Transverse colon (tissue), 4 donors: ENCODE measurements at regions not wholly inside any gene's neighbourhood (a gene's known extent, or its start where the extent isn't known, plus 50 kb on each side); places are given as distances from the start of the nearest gene placed in this dataset.

Experiments used
- DNase-seq: peaks from one replicate; pipeline ENCODE4 v3.0.0-alpha.2; 2019
- H3K27ac ChIP-seq, 4 donors: fragments of 200-600 bp; sonication (generic); 2 replicates each; pipeline ENCODE4 v1.5.1; 2016 to 2018; ENCODE audit warnings: inconsistent platforms in 4 of 4
- H3K27me3 ChIP-seq: fragments of 200-600 bp; sonication (generic); 2 replicates; pipeline ENCODE4 v1.5.1; 2017; ENCODE audit warnings: inconsistent platforms
- H3K36me3 ChIP-seq, 4 donors: fragments of 200-600 bp; sonication (generic); 2 replicates each; pipeline ENCODE4 v1.5.1; 2017 to 2019; ENCODE audit warnings: inconsistent platforms in 4 of 4
- H3K4me1 ChIP-seq, 4 donors: fragments of 200-600 bp; sonication (generic); 2 replicates each; pipeline ENCODE4 v1.5.1; 2017 to 2020; ENCODE audit warnings: inconsistent platforms in 4 of 4
- H3K4me3 ChIP-seq, 4 donors: fragments of 200-600 bp; sonication (generic); 1 replicate in 1 of 4; 2 replicates in 3 of 4; pipeline versions ENCODE4 v1.5.1 to v1.6.1; 2017 to 2019; ENCODE audit warnings: inconsistent platforms in 4 of 4
- H3K9me3 ChIP-seq, 2 donors: fragments of 200-600 bp; sonication (generic); 2 replicates each; pipeline ENCODE4 v1.5.1; 2017 to 2019; ENCODE audit warnings: inconsistent platforms in 2 of 2
- EP300 ChIP-seq: sonication (generic); formaldehyde crosslinking; IDR thresholded peaks from one replicate; pipeline ENCODE4 v1.6.1; 2017; ENCODE audit warnings: antibody characterized with exemption, low read depth
- POLR2A ChIP-seq: fragments of 450-650 bp; IDR thresholded peaks from one replicate; pipeline ENCODE4 v1.6.1; 2016; ENCODE audit warnings: antibody characterized with exemption, mild to moderate bottlenecking, moderate library complexity
- POLR2AphosphoS5 ChIP-seq, 3 donors: sonication (generic); formaldehyde crosslinking; IDR thresholded peaks; one replicate each; pipeline ENCODE4 v1.6.1; 2016; ENCODE audit warnings: antibody characterized with exemption in 3 of 3
- WGBS, 2 donors: methylation state at CpG; one replicate each; pipeline ENCODE4 v1.1.5; 2018; ENCODE audit warnings: low coverage in 1 of 2; 5-methylcytosine and 5-hydroxymethylcytosine counted together
- in situ Hi-C, 4 donors: fragments of 200-750 bp; cut with MboI; loops; one replicate each; pipeline versions ENCODE4 v1.15.0 to v1.15.1; 2017; ENCODE audit warnings: low sequenced_read_pairs in 3 of 4, low pct_ligation_motif_present in 1 of 4, low pct_unique_long_range_greater_than_20kb in 1 of 4
- intact Hi-C: fragments of 100-400 bp; cut with DNase I; formaldehyde crosslinking; loops from one replicate; pipeline ENCODE4 v1.15.1; 2023; ENCODE audit warnings: low total_unique reads
- TF ChIP-seq, protein P1 (sequence below), 5 experiments: fragments of 200-600 bp in 3 of 5; fragments of 450-650 bp in 2 of 5; sonication (generic) in 3 of 5; IDR thresholded peaks; 1 replicate in 2 of 5; 2 replicates in 3 of 5; pipeline ENCODE4 v1.5.1; 2016 to 2017; ENCODE audit warnings: antibody characterized with exemption in 5 of 5, inconsistent platforms in 3 of 5, mild to moderate bottlenecking in 2 of 5, moderate library complexity in 1 of 5

DNA sequence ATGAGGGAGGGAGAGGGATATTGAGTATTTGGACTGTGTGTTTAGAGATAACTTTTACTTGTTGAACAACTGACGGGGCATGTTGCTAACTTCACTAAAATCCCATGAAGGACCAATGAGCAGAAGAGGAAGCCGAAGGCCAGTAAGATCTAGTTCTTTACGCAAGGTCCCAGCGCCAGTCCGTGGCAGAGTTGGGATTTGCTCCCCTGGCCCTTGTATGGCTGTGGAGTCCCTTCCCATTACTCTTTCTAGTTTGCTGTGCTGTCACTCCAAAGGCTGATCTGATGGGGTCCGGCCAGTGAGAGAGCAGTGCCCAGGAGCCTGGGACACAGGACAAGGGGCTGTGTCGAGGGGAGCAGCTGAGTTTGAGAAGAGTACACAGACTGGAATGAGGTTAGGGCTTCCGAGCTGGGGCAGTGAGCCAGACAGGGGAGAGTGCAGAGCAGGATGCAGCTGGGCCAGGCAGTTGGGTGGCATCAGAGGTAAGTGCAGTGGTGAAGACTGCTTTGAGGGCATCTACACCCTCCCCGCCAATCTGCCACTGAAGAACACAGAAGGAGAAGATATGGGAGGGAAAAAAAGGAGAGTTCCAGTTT is 692.9 kb upstream of the HS6ST1 start:
- no peak for TF ChIP-seq POLR2AphosphoS5 (IDR thresholded peaks at IDR 0.05)
- TF ChIP-seq, protein P1, sequence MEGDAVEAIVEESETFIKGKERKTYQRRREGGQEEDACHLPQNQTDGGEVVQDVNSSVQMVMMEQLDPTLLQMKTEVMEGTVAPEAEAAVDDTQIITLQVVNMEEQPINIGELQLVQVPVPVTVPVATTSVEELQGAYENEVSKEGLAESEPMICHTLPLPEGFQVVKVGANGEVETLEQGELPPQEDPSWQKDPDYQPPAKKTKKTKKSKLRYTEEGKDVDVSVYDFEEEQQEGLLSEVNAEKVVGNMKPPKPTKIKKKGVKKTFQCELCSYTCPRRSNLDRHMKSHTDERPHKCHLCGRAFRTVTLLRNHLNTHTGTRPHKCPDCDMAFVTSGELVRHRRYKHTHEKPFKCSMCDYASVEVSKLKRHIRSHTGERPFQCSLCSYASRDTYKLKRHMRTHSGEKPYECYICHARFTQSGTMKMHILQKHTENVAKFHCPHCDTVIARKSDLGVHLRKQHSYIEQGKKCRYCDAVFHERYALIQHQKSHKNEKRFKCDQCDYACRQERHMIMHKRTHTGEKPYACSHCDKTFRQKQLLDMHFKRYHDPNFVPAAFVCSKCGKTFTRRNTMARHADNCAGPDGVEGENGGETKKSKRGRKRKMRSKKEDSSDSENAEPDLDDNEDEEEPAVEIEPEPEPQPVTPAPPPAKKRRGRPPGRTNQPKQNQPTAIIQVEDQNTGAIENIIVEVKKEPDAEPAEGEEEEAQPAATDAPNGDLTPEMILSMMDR (IDR thresholded peaks at IDR 0.05) = no peak
- TF ChIP-seq EP300 = no peak
- no peak for TF ChIP-seq POLR2A
- Histone ChIP-seq H3K27ac (no peak overlapping the region), H3K36me3 (no peaks in the 10 kb centered on the region), H3K4me3 (no peak overlapping the region), H3K9me3 (no peaks in the 10 kb centered on the region), H3K27me3 (no peaks in the 10 kb centered on the region), H3K4me1 (no peaks in the 10 kb centered on the region)
- DNase-seq = no peak
- in situ Hi-C loops (no loop called here), intact Hi-C loops (no loop called here)
- WGBS, 2 donors = 71 to 88% methylated on average over 4 to 9 of the region's 9 CpGs

DNA sequence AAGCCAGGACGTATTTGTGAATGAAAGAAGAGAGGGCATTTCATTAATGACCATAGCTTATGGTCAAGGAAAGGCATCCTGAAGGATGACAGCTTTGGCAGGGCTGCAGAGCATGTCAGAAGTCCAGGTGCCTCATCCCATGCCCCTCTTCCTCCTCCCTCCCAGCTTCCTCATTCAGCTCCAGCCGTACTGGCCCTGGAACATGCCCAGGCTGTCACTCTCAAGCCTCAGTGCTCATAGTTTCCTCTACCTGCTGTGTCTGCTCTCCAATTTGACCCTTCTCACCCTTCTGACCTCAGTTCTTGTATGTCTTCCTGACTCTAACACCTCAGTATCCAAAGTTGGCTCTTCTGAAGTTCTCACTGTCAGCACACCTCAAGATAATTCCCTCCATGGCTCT is 695.8 kb upstream of the HS6ST1 start:
- in situ Hi-C loops = no loop called here
- H3K36me3 ChIP-seq = no peaks in the 10 kb centered on the region
- H3K9me3 ChIP-seq = no peaks in the 10 kb centered on the region
- no peak for DNase-seq
- H3K4me3 ChIP-seq = no peak overlapping the region
- WGBS, 2 donors = 60 to 63% methylated on average over 1 to 2 of the region's 2 CpGs
- TF ChIP-seq EP300 = no peak
- TF ChIP-seq POLR2AphosphoS5 (IDR thresholded peaks at IDR 0.05) = no peak
- TF ChIP-seq, protein P1 (IDR thresholded peaks at IDR 0.05) = no peak
- TF ChIP-seq POLR2A = no peak
- H3K27me3 ChIP-seq = no peaks in the 10 kb centered on the region
- no peaks in the 10 kb centered on the region for H3K4me1 ChIP-seq
- no peak overlapping the region for H3K27ac ChIP-seq
- intact Hi-C loops = no loop called here

DNA sequence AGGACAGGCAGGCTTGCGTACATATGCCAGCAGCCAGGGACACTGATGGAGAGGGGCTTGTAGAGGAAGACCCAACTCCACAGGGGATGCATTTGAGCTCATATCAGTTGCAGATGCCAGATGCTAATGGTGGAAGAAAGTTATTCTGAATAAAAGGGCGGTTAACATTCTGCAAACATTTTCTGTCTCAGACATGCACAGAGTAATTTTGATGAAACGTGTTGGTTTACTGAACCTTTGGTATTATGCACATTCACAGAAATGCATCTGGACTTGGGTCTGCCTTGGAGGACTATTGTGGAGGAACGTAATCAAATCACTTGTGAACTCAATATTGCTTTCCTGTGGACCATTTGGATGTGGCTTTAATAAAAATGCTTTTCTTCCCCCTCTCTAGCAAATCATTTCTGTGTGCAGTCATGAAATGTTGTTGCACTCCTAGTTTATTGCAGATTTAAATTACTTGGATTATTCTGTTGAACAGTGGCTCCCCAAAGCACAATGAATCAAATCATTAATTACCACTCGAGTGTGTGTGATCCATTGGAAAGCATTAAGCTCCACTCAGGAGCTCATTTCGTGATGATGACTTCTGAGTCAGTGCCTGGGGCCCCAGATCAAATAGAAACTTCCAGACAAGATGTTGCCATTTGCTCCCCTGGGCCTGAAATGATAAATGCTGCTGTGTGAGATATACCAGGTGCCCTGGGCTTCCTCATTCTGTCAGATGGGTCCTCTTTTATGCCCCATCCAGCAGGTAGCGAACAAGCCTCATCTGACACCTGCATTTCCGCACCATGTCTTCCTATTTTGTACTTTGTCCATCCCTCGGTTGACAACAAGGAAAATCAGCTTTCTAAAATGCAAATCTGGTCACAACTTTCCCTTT is 697.0 kb upstream of the HS6ST1 start:
- no peaks in the 10 kb centered on the region for H3K9me3 ChIP-seq
- H3K36me3 ChIP-seq = no peaks in the 10 kb centered on the region
- WGBS, 2 donors = 69 to 78% methylated on average over 7 to 9 of the region's 9 CpGs
- no peak for DNase-seq
- H3K4me3 ChIP-seq = no peak overlapping the region
- H3K4me1 ChIP-seq = no peaks in the 10 kb centered on the region
- no peaks in the 10 kb centered on the region for H3K27me3 ChIP-seq
- no peak overlapping the region for H3K27ac ChIP-seq
- intact Hi-C loops (no loop called here), in situ Hi-C loops (no loop called here)
- TF ChIP-seq EP300 (no peak), POLR2AphosphoS5 (IDR thresholded peaks at IDR 0.05) (no peak), POLR2A (no peak)
- TF ChIP-seq, protein P1 (IDR thresholded peaks at IDR 0.05) = no peak

DNA sequence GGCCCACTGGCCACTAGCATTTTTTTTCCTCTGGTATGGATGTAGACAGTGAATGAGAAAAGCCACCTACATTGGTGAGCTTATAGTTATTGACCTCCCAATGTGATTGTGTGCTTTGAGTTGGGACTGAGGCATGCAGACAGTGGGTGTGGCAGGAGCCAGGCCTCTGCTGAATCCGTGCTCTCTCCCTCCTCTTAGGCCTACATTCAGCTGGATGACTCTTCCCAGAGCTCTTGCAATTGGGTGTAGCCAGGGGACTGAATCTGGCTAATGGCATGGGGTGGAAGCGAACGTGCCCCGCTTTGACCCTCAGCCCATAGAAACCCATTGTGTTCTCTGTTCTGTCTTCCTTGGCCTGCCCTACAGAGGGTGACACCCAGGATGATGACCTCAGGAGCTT is 698.3 kb upstream of the HS6ST1 start:
- Histone ChIP-seq H3K9me3 (no peaks in the 10 kb centered on the region), H3K27me3 (no peaks in the 10 kb centered on the region), H3K4me3 (no peak overlapping the region), H3K4me1 (no peaks in the 10 kb centered on the region), H3K27ac (no peak overlapping the region), H3K36me3 (no peaks in the 10 kb centered on the region)
- WGBS, 2 donors = 84% methylated on average over 4 of the region's 4 CpGs; no CpG with 5 or more reads in 1 of the 2 donors
- intact Hi-C loops (no loop called here), in situ Hi-C loops (no loop called here)
- TF ChIP-seq EP300 (no peak), POLR2A (no peak), POLR2AphosphoS5 (IDR thresholded peaks at IDR 0.05) (no peak)
- TF ChIP-seq, protein P1 (IDR thresholded peaks at IDR 0.05) = no peak
- no peak for DNase-seq
